Caco-2 (cell line): ENCODE measurements at regions not wholly inside any gene's neighbourhood (a gene's known extent, or its start where the extent isn't known, plus 50 kb on each side); places are given as distances from the start of the nearest gene placed in this dataset.

Experiments
- BruUV-seq: library from RNA; stranded (reverse); fragments of 400-500 nt; replicated peaks from 2 replicates; lab custom pipeline; 2021; lab: Mats Ljungman, UMichigan
- CTCF ChIA-PET: fragments of 300-600 bp; sonication (Branson Sonifier 250); formaldehyde crosslinking; loops from one replicate; lab custom pipeline; 2022; ENCODE audit warnings: antibody characterized with exemption; lab: Charles Lee
- POLR2A ChIA-PET: fragments of 300-600 bp; sonication (Branson Sonifier 250); formaldehyde crosslinking; loops from one replicate; lab custom pipeline; 2022; ENCODE audit warnings: antibody characterized with exemption; lab: Charles Lee
- DNase-seq, 2 experiments: peaks; one replicate each; pipeline versions ENCODE4 v3.0.0 to v3.0.0-alpha.2; 2020 to 2022
- H3K27me3 ChIP-seq: replicated peaks from 2 replicates; pipeline ENCODE4 v1.6.0; 2011; ENCODE audit warnings: low read length; ENCODE audit not compliant: control insufficient read depth, insufficient read depth
- H3K36me3 ChIP-seq: 2 replicates; pipeline ENCODE4 v1.5.1; 2011; ENCODE audit warnings: low read length; ENCODE audit not compliant: control insufficient read depth, insufficient read depth
- H3K4me1 ChIP-seq: fragments of 250-450 bp; sonication (Bioruptor Pico); 2 replicates; pipeline ENCODE4 v1.5.1; 2020; ENCODE audit warnings: mild to moderate bottlenecking
- H3K4me3 ChIP-seq: 2 replicates; pipeline ENCODE4 v1.5.1; 2011; ENCODE audit warnings: low read depth, mild to moderate bottlenecking, control low read depth, low read length
- H3K9me3 ChIP-seq: fragments of 250-450 bp; sonication (Bioruptor Pico); 2 replicates; pipeline ENCODE4 v1.5.1; 2020; ENCODE audit warnings: mild to moderate bottlenecking, moderate library complexity
- H3K27ac Mint-ChIP-seq: one replicate; pipeline ENCODE4 v1.8.0; 2022; ENCODE audit warnings: mixed read lengths; ENCODE audit not compliant: unreplicated experiment
- H3K27me3 Mint-ChIP-seq: one replicate; pipeline ENCODE4 v1.8.0; 2022; ENCODE audit warnings: mixed read lengths; ENCODE audit not compliant: insufficient read depth, unreplicated experiment
- H3K36me3 Mint-ChIP-seq: one replicate; pipeline ENCODE4 v1.8.0; 2022; ENCODE audit warnings: mild to moderate bottlenecking, mixed read lengths; ENCODE audit not compliant: insufficient read depth, unreplicated experiment
- H3K4me1 Mint-ChIP-seq: one replicate; pipeline ENCODE4 v1.8.0; 2022; ENCODE audit warnings: low read depth, mixed read lengths; ENCODE audit not compliant: unreplicated experiment
- H3K4me3 Mint-ChIP-seq: one replicate; pipeline ENCODE4 v1.8.0; 2022; ENCODE audit warnings: mild to moderate bottlenecking, moderate library complexity, mixed read lengths; ENCODE audit not compliant: unreplicated experiment
- H3K9me3 Mint-ChIP-seq: one replicate; pipeline ENCODE4 v1.8.0; 2022; ENCODE audit warnings: mixed read lengths; ENCODE audit not compliant: unreplicated experiment
- CTCF ChIP-seq, 2 experiments: fragments of 200-600 bp in 1 of 2; IDR thresholded peaks; 1 replicate in 1 of 2; 2 replicates in 1 of 2; pipeline versions ENCODE4 v1.5.1 to v1.8.0; 2011 to 2022; ENCODE audit warnings: antibody characterized with exemption in 1 of 2, control low read depth in 1 of 2, inconsistent platforms in 1 of 2, low read depth in 1 of 2, low read length in 1 of 2, mild to moderate bottlenecking in 1 of 2, moderate library complexity in 1 of 2; ENCODE audit not compliant: insufficient read depth in 1 of 2, severe bottlenecking in 1 of 2, unreplicated experiment in 1 of 2
- intact Hi-C: fragments of 100-400 bp; cut with micrococcal nuclease; formaldehyde crosslinking; loops from one replicate; pipeline ENCODE4 v1.10.0; 2022; ENCODE audit not compliant: unreplicated experiment

- Mint-ChIP-seq H3K9me3 (no peaks in the 10 kb centered on the region), H3K4me1 (no peaks in the 10 kb centered on the region), H3K4me3 (no peak overlapping the region), H3K27ac (no peak overlapping the region), H3K36me3 (no peaks in the 10 kb centered on the region), H3K27me3 (peaks cover 22% of the 10 kb centered on the region)
- ChIA-PET POLR2A (no interaction called here), CTCF (no interaction called here)
- H3K4me1 ChIP-seq: no peaks in the 10 kb centered on the region
- no peak overlapping the region for H3K4me3 ChIP-seq
- no peaks in the 10 kb centered on the region for H3K27me3 ChIP-seq
- no peak for TF ChIP-seq CTCF (IDR thresholded peaks at IDR 0.05; ENCODE audit: insufficient read depth in 1 of 2, low read depth in 1 of 2, low read length in 1 of 2, severe bottlenecking in 1 of 2, unreplicated experiment in 1 of 2)
- no peaks in the 10 kb centered on the region for H3K9me3 ChIP-seq
- no peak for DNase-seq
- H3K36me3 ChIP-seq: no peaks in the 10 kb centered on the region
- intact Hi-C loops: no loop called here
- BruUV-seq: no TSS peak
These were observed 101.5 kb upstream of the ANKRD1 start for GRCh38 chr10:91022390-91022789.

GRCh38 chr10:91022924-91023699 lies 102.2 kb upstream of the ANKRD1 start:
- H3K36me3 Mint-ChIP-seq: no peaks in the 10 kb centered on the region
- intact Hi-C loops: no loop called here
- H3K4me1 Mint-ChIP-seq: no peaks in the 10 kb centered on the region
- no peak for TF ChIP-seq CTCF (IDR thresholded peaks at IDR 0.05; ENCODE audit: insufficient read depth in 1 of 2, low read depth in 1 of 2, low read length in 1 of 2, severe bottlenecking in 1 of 2, unreplicated experiment in 1 of 2)
- BruUV-seq: no TSS peak
- H3K27ac Mint-ChIP-seq: no peak overlapping the region
- Histone ChIP-seq H3K4me1 (no peaks in the 10 kb centered on the region), H3K9me3 (no peaks in the 10 kb centered on the region), H3K4me3 (no peak overlapping the region), H3K27me3 (no peaks in the 10 kb centered on the region), H3K36me3 (no peaks in the 10 kb centered on the region)
- DNase-seq: no peak
- peaks cover 20% of the 10 kb centered on the region for H3K27me3 Mint-ChIP-seq
- POLR2A ChIA-PET: no interaction called here
- CTCF ChIA-PET: no interaction called here
- H3K4me3 Mint-ChIP-seq: no peak overlapping the region
- no peaks in the 10 kb centered on the region for H3K9me3 Mint-ChIP-seq

GRCh38 chr10:91023700-91024398 lies 103.0 kb upstream of the ANKRD1 start:
- Histone ChIP-seq H3K36me3 (no peaks in the 10 kb centered on the region), H3K27me3 (no peaks in the 10 kb centered on the region), H3K4me1 (no peaks in the 10 kb centered on the region), H3K9me3 (no peaks in the 10 kb centered on the region), H3K4me3 (no peak overlapping the region)
- Mint-ChIP-seq H3K36me3 (no peaks in the 10 kb centered on the region), H3K4me1 (no peaks in the 10 kb centered on the region), H3K9me3 (no peaks in the 10 kb centered on the region), H3K27ac (no peak overlapping the region), H3K27me3 (peaks cover 17% of the 10 kb centered on the region), H3K4me3 (no peak overlapping the region)
- no peak for DNase-seq
- ChIA-PET CTCF (no interaction called here), POLR2A (no interaction called here)
- intact Hi-C loops: no loop called here
- BruUV-seq: no TSS peak
- no peak for TF ChIP-seq CTCF (IDR thresholded peaks at IDR 0.05; ENCODE audit: insufficient read depth in 1 of 2, low read depth in 1 of 2, low read length in 1 of 2, severe bottlenecking in 1 of 2, unreplicated experiment in 1 of 2)
